Spinal cord (tissue), 9 donors: ENCODE measurements at regions not wholly inside any gene's neighbourhood (a gene's known extent, or its start where the extent isn't known, plus 50 kb on each side); places are given as distances from the start of the nearest gene placed in this dataset.
A peak's percentile ranks its signal among the peaks of the same experiment; 100 is the strongest.

Experiments
- DNase-seq, 6 donors: peaks; one replicate each; pipeline versions ENCODE4 v3.0.0 to v3.0.0-alpha.2; 2013 to 2015; ENCODE audit warnings: low spot score in 6 of 6, low read depth in 4 of 6
- H3K27ac ChIP-seq: one replicate; pipeline ENCODE4 v1.5.1; 2013; ENCODE audit warnings: low read depth, low read length, control low read depth
- H3K27me3 ChIP-seq: one replicate; pipeline ENCODE4 v1.6.1; 2013; ENCODE audit warnings: low read length; ENCODE audit not compliant: control insufficient read depth, insufficient read depth
- H3K36me3 ChIP-seq: one replicate; pipeline ENCODE4 v1.6.1; 2013; ENCODE audit warnings: low read length; ENCODE audit not compliant: control insufficient read depth, insufficient read depth
- H3K4me1 ChIP-seq: one replicate; pipeline ENCODE4 v1.6.1; 2013; ENCODE audit warnings: low read length; ENCODE audit not compliant: control insufficient read depth, insufficient read depth
- H3K4me3 ChIP-seq: one replicate; pipeline ENCODE4 v1.5.1; 2013; ENCODE audit warnings: low read depth, low read length, control low read depth
- H3K9me3 ChIP-seq: one replicate; pipeline ENCODE4 v1.6.1; 2013; ENCODE audit warnings: low read length; ENCODE audit not compliant: control insufficient read depth, insufficient read depth
- WGBS: methylation state at CpG from one replicate; pipeline ENCODE4 v1.1.5; 2013; ENCODE audit warnings: missing lambda C conversion rate; ENCODE audit not compliant: insufficient coverage; 5-methylcytosine and 5-hydroxymethylcytosine counted together
- donor health status: healthy.

- Histone ChIP-seq H3K4me1 (peaks cover under 1% of the 10 kb centered on the region), H3K36me3 (no peaks in the 10 kb centered on the region), H3K27ac (no peak overlapping the region), H3K27me3 (no peaks in the 10 kb centered on the region), H3K9me3 (no peaks in the 10 kb centered on the region), H3K4me3 (no peak overlapping the region)
- peak in 1 of 6 donors; percentile 67 for DNase-seq
- WGBS: 43% methylated on average over 5 of the region's 13 CpGs
Observed at GRCh38 chr11:115054570-115055538, 376.5 kb downstream of the NXPE2 start.

- DNase-seq: no peak
Observed at GRCh38 chr11:115056514-115056913, 378.2 kb downstream of the NXPE2 start.

GRCh38 chr11:115060840-115061239, 382.5 kb downstream of the NXPE2 start:
- WGBS: no CpG with 5 or more reads among the region's 4 CpGs
- H3K4me3 ChIP-seq: no peak overlapping the region
- H3K4me1 ChIP-seq: peaks cover 9% of the 10 kb centered on the region
- H3K36me3 ChIP-seq: no peaks in the 10 kb centered on the region
- peak in 1 of 6 donors; percentile 29 for DNase-seq
- H3K9me3 ChIP-seq: peaks cover 3% of the 10 kb centered on the region
- no peaks in the 10 kb centered on the region for H3K27me3 ChIP-seq
- no peak overlapping the region for H3K27ac ChIP-seq

More at GRCh38 chr11:115056514-115056913, 378.2 kb downstream of the NXPE2 start:
- peaks cover 9% of the 10 kb centered on the region for H3K4me1 ChIP-seq
- H3K27ac ChIP-seq: no peak overlapping the region
- no peaks in the 10 kb centered on the region for H3K36me3 ChIP-seq
- no peaks in the 10 kb centered on the region for H3K27me3 ChIP-seq
- H3K4me3 ChIP-seq: no peak overlapping the region
- no peaks in the 10 kb centered on the region for H3K9me3 ChIP-seq

- Histone ChIP-seq H3K9me3 (peaks cover 3% of the 10 kb centered on the region), H3K27ac (no peak overlapping the region), H3K4me1 (peaks cover 16% of the 10 kb centered on the region), H3K27me3 (no peaks in the 10 kb centered on the region), H3K36me3 (no peaks in the 10 kb centered on the region), H3K4me3 (no peak overlapping the region)
- no peak for DNase-seq
- WGBS: 89% methylated on average over 3 of the region's 3 CpGs
Observed at GRCh38 chr11:115065314-115065713, 387.0 kb downstream of the NXPE2 start.

GRCh38 chr11:115065830-115066664, 387.7 kb downstream of the NXPE2 start:
- Histone ChIP-seq H3K27me3 (no peaks in the 10 kb centered on the region), H3K27ac (no peak overlapping the region), H3K4me3 (no peak overlapping the region), H3K9me3 (peaks cover 3% of the 10 kb centered on the region), H3K4me1 (peaks cover 12% of the 10 kb centered on the region), H3K36me3 (no peaks in the 10 kb centered on the region)
- DNase-seq: peak in 1 of 6 donors; percentile 46
- WGBS: 90% methylated on average over 3 of the region's 9 CpGs

- H3K4me1 ChIP-seq: peaks cover 12% of the 10 kb centered on the region
- no peaks in the 10 kb centered on the region for H3K27me3 ChIP-seq
- peaks cover 3% of the 10 kb centered on the region for H3K9me3 ChIP-seq
- H3K27ac ChIP-seq: no peak overlapping the region
- no CpG with 5 or more reads among the region's 1 CpG for WGBS
- H3K36me3 ChIP-seq: no peaks in the 10 kb centered on the region
- H3K4me3 ChIP-seq: no peak overlapping the region
- DNase-seq: no peak
Observed at GRCh38 chr11:115067471-115067870, 389.1 kb downstream of the NXPE2 start.

GRCh38 chr11:115067900-115068530, 389.7 kb downstream of the NXPE2 start:
- Histone ChIP-seq H3K36me3 (no peaks in the 10 kb centered on the region), H3K4me1 (peaks cover 12% of the 10 kb centered on the region), H3K9me3 (peaks cover 3% of the 10 kb centered on the region), H3K27me3 (no peaks in the 10 kb centered on the region), H3K27ac (no peak overlapping the region), H3K4me3 (no peak overlapping the region)
- DNase-seq: peak in 2 of 6 donors; percentile 84 to 88
- 44% methylated on average over 5 of the region's 9 CpGs for WGBS

- H3K4me1 ChIP-seq: peaks cover 12% of the 10 kb centered on the region
- no peaks in the 10 kb centered on the region for H3K36me3 ChIP-seq
- no peaks in the 10 kb centered on the region for H3K27me3 ChIP-seq
- DNase-seq: no peak
- WGBS: no CpG with 5 or more reads among the region's 6 CpGs
- H3K4me3 ChIP-seq: no peak overlapping the region
- peaks cover 3% of the 10 kb centered on the region for H3K9me3 ChIP-seq
- no peak overlapping the region for H3K27ac ChIP-seq
Observed at GRCh38 chr11:115069599-115069998, 391.3 kb downstream of the NXPE2 start.

- no peaks in the 10 kb centered on the region for H3K9me3 ChIP-seq
- H3K4me1 ChIP-seq: peaks cover 9% of the 10 kb centered on the region
- peaks cover 4% of the 10 kb centered on the region for H3K27me3 ChIP-seq
- no CpG with 5 or more reads among the region's 3 CpGs for WGBS
- no peak overlapping the region for H3K27ac ChIP-seq
- no peaks in the 10 kb centered on the region for H3K36me3 ChIP-seq
- DNase-seq: no peak
- no peak overlapping the region for H3K4me3 ChIP-seq
Observed at GRCh38 chr11:115075356-115075755, 397.0 kb downstream of the NXPE2 start.
